RWPE1 (cell line): ENCODE measurements at regions not wholly inside any gene's neighbourhood (a gene's known extent, or its start where the extent isn't known, plus 50 kb on each side); places are given as distances from the start of the nearest gene placed in this dataset.

Experiments used
- CTCF ChIA-PET: fragments of 350-600 bp; sonication (Branson Sonifier 250); formaldehyde crosslinking; extraction: SDS; loops from one replicate; lab custom pipeline; 2021; lab: Yijun Ruan, JAX
- POLR2A ChIA-PET: fragments of 400-600 bp; formaldehyde crosslinking; extraction: SDS; loops from one replicate; lab custom pipeline; 2020; ENCODE audit warnings: antibody characterized with exemption; ENCODE audit not compliant: low non-redundant PET; lab: Yijun Ruan, JAX
- DNase-seq: peaks from one replicate; pipeline ENCODE4 v3.0.0; 2012; ENCODE audit warnings: low spot score
- H3K27ac ChIP-seq: fragments of 450-650 bp; 2 replicates; pipeline ENCODE4 v1.5.1; 2017
- TF ChIP-seq, protein P1 (sequence below): fragments of 450-650 bp; conservative IDR thresholded peaks from 2 replicates; pipeline ENCODE4 v1.5.1; 2017; ENCODE audit warnings: low read depth, mild to moderate bottlenecking

DNA sequence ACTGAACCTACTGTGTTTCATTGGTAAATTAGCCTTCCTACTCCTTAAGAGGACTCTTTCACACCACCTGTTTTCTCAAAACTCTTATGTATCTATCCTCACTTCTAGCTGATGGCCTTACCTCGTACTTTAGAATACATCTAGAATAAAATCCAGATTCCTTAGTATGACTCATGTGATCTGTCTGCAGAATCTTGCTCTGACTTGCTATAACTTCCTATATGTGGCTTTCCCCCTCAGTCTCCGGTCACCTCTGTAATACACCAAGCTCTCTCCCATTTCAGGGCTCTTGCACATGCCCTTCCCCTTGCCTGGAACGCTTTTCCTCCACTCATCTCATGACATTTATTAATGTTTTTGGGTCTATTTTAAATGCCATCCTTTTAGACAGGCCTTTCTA is 95.6 kb upstream of the LHCGR start:
- ChIA-PET POLR2A (no interaction called here), CTCF (no interaction called here)
- TF ChIP-seq, protein P1, sequence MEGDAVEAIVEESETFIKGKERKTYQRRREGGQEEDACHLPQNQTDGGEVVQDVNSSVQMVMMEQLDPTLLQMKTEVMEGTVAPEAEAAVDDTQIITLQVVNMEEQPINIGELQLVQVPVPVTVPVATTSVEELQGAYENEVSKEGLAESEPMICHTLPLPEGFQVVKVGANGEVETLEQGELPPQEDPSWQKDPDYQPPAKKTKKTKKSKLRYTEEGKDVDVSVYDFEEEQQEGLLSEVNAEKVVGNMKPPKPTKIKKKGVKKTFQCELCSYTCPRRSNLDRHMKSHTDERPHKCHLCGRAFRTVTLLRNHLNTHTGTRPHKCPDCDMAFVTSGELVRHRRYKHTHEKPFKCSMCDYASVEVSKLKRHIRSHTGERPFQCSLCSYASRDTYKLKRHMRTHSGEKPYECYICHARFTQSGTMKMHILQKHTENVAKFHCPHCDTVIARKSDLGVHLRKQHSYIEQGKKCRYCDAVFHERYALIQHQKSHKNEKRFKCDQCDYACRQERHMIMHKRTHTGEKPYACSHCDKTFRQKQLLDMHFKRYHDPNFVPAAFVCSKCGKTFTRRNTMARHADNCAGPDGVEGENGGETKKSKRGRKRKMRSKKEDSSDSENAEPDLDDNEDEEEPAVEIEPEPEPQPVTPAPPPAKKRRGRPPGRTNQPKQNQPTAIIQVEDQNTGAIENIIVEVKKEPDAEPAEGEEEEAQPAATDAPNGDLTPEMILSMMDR = no peak
- H3K27ac ChIP-seq = no peak overlapping the region
- peak; percentile 65 for DNase-seq

DNA sequence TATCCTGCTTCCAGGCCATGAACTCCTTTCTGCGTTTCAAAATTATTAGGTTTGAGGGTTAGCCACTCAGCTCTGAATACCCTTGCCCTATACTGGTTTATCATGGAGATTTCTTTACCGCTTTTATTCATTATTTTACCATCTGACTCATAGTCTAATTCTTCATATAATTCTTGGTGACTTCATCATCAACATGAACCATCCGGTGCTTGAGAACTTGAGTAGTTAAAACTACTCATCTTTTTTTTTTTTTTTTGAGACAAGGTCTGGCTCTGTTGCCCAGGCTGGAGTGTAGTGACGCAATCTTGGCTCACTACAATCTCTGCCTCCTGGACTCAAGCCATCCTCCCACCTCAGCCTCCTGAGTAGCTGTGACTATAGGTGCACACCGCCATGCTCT is 94.2 kb upstream of the LHCGR start:
- TF ChIP-seq, protein P1 = no peak
- peak overlapping the region; percentile 54; the same call in 1 of the 2 replicates for H3K27ac ChIP-seq
- POLR2A ChIA-PET = no interaction called here
- peak; percentile 57 for DNase-seq
- CTCF ChIA-PET = no interaction called here

DNA sequence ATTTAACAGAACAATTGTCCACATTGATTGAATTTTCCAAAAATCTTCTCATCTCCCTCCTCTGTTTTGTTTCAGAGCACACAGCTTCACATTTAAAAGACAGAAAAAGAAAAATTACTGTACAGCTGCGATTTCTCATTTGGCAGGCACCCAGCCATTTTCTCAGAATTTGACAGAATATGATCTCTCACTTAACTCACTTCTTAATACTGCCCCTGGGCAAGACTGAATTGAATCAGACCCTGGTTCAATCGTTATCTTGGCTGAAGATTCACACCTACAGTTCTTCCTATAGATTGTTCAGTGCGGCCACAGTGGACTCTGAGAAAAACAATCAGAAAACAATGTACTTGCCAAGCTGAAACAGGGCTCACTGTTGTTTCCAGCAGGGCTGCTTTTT is 90.2 kb upstream of the LHCGR start:
- TF ChIP-seq, protein P1 = no peak
- DNase-seq = no peak
- POLR2A ChIA-PET = no interaction called here
- H3K27ac ChIP-seq = no peak overlapping the region
- CTCF ChIA-PET = no interaction called here

DNA sequence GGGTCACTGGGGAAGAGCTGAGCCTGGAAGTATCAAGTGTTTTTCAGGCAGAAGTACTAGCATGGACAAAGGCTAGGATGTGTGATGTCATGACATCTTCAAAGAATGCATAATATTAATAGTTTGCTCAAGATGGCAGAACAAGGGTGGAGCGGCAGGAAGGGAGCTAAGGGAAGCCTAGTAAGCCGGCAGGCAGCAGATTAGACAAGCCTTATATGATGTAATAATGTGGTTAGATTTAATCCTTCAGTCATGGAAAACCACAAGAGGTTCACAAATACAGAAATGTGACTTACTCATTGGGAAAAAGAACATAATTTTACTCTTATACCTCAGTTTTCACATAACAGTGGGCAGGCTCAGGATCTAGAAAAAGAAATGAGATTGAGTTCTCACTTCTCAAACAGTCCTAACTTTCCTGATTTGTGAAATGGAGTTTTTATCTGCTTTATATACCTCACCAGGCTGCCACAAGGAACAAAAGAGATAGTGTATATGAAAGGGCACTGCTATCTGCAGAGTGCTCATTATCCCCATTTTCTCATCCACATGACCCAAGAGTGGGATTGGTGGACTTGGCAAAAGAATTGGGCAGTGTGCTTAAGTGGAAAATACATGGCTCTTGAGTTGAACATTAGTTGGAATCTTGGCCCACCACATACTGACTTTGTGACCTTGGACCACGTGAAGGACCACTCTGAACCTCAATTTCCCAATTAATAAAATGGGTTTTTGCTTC is 89.1 kb upstream of the LHCGR start:
- TF ChIP-seq, protein P1 = no peak
- POLR2A ChIA-PET = no interaction called here
- CTCF ChIA-PET = no interaction called here
- H3K27ac ChIP-seq = no peak overlapping the region
- peak; percentile 31 for DNase-seq

DNA sequence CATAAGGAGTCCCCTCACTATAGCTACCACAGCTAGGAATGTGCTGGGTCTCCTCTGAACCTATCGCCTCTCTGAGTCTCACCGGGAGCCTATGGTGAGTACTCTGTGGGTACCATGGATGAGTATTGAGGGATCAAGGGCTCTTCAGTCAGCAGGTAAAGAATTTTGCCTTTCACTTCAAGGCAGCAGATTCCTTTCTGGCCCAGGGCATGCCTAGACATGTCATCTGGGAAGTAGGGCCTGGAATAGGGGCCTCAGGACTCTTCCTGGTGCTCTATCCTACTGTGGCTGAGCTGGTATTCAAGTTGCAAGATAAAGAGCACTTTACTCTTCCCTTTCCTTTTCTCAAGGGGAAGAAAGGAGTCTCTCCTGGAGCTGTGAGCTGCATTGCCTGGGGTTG is 85.6 kb upstream of the LHCGR start:
- ChIA-PET POLR2A (no interaction called here), CTCF (no interaction called here)
- TF ChIP-seq, protein P1 = no peak
- H3K27ac ChIP-seq = no peak overlapping the region
- DNase-seq = peak; percentile 9

DNA sequence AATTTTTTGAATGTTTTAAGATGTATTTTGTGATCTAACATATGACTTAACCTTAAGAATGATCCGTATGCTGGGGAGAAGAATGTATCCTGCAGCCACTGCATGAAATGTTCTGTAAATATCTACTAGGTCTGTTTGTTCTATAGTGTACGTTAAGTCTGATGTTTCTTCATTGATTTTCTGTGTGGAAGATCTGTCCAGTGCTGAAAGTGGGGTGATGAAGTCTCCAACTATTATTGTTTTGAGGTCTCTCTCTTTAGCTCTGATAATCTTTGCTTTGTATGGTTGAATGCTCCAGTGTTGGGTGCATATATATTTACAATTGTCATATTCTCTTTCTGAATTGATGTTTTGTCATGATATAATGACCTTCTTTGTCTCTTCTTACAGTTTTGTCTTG is 82.5 kb upstream of the LHCGR start:
- DNase-seq = no peak
- ChIA-PET POLR2A (no interaction called here), CTCF (no interaction called here)
- H3K27ac ChIP-seq = no peak overlapping the region
- TF ChIP-seq, protein P1 = no peak
